ENCODE measurements at regions not wholly inside any gene's neighbourhood (a gene's known extent, or its start where the extent isn't known, plus 50 kb on each side); places are given as distances from the start of the nearest gene placed in this dataset.

- TF ChIP-seq EZH2 (IDR thresholded peaks at IDR 0.05; ENCODE audit: low read depth, unreplicated experiment) (no peak), POLR2AphosphoS5 (IDR thresholded peaks at IDR 0.05; ENCODE audit: low read depth) (no peak), EZH2phosphoT487 (IDR thresholded peaks at IDR 0.05; ENCODE audit: unreplicated experiment) (no peak), ZNF331 (CRISPR knock-in tag; IDR thresholded peaks at IDR 0.05; ENCODE audit: low read depth) (no peak), CREB1 (CRISPR knock-in tag; IDR thresholded peaks at IDR 0.05; ENCODE audit: low read depth) (no peak), REST (IDR thresholded peaks at IDR 0.05; ENCODE audit: unreplicated experiment) (no peak), STAT1 (IDR thresholded peaks at IDR 0.05; ENCODE audit: unreplicated experiment) (no peak), ETS1 (IDR thresholded peaks at IDR 0.05) (no peak), ZNF114 (CRISPR knock-in tag; IDR thresholded peaks at IDR 0.05) (no peak)
- TF ChIP-seq, protein P1, sequence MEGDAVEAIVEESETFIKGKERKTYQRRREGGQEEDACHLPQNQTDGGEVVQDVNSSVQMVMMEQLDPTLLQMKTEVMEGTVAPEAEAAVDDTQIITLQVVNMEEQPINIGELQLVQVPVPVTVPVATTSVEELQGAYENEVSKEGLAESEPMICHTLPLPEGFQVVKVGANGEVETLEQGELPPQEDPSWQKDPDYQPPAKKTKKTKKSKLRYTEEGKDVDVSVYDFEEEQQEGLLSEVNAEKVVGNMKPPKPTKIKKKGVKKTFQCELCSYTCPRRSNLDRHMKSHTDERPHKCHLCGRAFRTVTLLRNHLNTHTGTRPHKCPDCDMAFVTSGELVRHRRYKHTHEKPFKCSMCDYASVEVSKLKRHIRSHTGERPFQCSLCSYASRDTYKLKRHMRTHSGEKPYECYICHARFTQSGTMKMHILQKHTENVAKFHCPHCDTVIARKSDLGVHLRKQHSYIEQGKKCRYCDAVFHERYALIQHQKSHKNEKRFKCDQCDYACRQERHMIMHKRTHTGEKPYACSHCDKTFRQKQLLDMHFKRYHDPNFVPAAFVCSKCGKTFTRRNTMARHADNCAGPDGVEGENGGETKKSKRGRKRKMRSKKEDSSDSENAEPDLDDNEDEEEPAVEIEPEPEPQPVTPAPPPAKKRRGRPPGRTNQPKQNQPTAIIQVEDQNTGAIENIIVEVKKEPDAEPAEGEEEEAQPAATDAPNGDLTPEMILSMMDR (conservative IDR thresholded peaks at IDR 0.05; ENCODE audit: low read depth in 2 of 2), result no peak
- TF ChIP-seq, protein P2, sequence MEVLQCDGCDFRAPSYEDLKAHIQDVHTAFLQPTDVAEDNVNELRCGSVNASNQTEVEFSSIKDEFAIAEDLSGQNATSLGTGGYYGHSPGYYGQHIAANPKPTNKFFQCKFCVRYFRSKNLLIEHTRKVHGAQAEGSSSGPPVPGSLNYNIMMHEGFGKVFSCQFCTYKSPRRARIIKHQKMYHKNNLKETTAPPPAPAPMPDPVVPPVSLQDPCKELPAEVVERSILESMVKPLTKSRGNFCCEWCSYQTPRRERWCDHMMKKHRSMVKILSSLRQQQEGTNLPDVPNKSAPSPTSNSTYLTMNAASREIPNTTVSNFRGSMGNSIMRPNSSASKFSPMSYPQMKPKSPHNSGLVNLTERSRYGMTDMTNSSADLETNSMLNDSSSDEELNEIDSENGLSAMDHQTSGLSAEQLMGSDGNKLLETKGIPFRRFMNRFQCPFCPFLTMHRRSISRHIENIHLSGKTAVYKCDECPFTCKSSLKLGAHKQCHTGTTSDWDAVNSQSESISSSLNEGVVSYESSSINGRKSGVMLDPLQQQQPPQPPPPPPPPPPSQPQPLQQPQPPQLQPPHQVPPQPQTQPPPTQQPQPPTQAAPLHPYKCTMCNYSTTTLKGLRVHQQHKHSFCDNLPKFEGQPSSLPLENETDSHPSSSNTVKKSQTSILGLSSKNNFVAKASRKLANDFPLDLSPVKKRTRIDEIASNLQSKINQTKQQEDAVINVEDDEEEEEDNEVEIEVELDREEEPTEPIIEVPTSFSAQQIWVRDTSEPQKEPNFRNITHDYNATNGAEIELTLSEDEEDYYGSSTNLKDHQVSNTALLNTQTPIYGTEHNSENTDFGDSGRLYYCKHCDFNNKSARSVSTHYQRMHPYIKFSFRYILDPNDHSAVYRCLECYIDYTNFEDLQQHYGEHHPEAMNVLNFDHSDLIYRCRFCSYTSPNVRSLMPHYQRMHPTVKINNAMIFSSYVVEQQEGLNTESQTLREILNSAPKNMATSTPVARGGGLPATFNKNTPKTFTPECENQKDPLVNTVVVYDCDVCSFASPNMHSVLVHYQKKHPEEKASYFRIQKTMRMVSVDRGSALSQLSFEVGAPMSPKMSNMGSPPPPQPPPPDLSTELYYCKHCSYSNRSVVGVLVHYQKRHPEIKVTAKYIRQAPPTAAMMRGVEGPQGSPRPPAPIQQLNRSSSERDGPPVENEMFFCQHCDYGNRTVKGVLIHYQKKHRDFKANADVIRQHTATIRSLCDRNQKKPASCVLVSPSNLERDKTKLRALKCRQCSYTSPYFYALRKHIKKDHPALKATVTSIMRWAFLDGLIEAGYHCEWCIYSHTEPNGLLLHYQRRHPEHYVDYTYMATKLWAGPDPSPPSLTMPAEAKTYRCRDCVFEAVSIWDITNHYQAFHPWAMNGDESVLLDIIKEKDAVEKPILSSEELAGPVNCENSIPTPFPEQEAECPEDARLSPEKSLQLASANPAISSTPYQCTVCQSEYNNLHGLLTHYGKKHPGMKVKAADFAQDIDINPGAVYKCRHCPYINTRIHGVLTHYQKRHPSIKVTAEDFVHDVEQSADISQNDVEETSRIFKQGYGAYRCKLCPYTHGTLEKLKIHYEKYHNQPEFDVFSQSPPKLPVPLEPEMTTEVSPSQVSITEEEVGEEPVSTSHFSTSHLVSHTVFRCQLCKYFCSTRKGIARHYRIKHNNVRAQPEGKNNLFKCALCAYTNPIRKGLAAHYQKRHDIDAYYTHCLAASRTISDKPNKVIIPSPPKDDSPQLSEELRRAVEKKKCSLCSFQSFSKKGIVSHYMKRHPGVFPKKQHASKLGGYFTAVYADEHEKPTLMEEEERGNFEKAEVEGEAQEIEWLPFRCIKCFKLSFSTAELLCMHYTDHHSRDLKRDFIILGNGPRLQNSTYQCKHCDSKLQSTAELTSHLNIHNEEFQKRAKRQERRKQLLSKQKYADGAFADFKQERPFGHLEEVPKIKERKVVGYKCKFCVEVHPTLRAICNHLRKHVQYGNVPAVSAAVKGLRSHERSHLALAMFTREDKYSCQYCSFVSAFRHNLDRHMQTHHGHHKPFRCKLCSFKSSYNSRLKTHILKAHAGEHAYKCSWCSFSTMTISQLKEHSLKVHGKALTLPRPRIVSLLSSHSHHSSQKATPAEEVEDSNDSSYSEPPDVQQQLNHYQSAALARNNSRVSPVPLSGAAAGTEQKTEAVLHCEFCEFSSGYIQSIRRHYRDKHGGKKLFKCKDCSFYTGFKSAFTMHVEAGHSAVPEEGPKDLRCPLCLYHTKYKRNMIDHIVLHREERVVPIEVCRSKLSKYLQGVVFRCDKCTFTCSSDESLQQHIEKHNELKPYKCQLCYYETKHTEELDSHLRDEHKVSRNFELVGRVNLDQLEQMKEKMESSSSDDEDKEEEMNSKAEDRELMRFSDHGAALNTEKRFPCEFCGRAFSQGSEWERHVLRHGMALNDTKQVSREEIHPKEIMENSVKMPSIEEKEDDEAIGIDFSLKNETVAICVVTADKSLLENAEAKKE (CRISPR knock-in tag; IDR thresholded peaks at IDR 0.05), result no peak
Observed at GRCh38 chr4:107147873-107148272, 111.8 kb upstream of the DKK2 start.

Data from GM23338 (cell line).